Left lung (tissue), 4 donors: ENCODE measurements at regions not wholly inside any gene's neighbourhood (a gene's known extent, or its start where the extent isn't known, plus 50 kb on each side); places are given as distances from the start of the nearest gene placed in this dataset.

ENCODE experiments used
- ATAC-seq: fragments of 200-7000 bp; cut with Tn5 transposase; one replicate; pipeline ENCODE4 v1.9.1; 2020; ENCODE audit warnings: moderate library complexity
- DNase-seq, 4 donors: peaks; one replicate each; pipeline ENCODE4 v3.0.0-alpha.2; 2013 to 2020
- H3K27ac ChIP-seq, 2 donors: fragments of 200-600 bp; sonication (generic) in 1 of 2; one replicate each; pipeline versions ENCODE4 v1.5.0 to v1.8.0; 2020 to 2021
- H3K27me3 ChIP-seq, 2 donors: fragments of 200-600 bp; sonication (generic) in 1 of 2; one replicate each; pipeline versions ENCODE4 v1.5.0 to v1.8.0; 2020 to 2021
- H3K36me3 ChIP-seq, 2 donors: fragments of 200-600 bp; sonication (generic) in 1 of 2; one replicate each; pipeline versions ENCODE4 v1.5.0 to v1.8.0; 2020 to 2021
- H3K4me1 ChIP-seq, 2 donors: fragments of 200-600 bp; one replicate each; pipeline ENCODE4 v1.8.0; 2021
- H3K4me3 ChIP-seq, 2 donors: fragments of 200-600 bp; sonication (generic) in 1 of 2; one replicate each; pipeline versions ENCODE4 v1.5.0 to v1.8.0; 2020 to 2021; ENCODE audit warnings: mild to moderate bottlenecking in 1 of 2
- H3K9me3 ChIP-seq, 2 donors: fragments of 200-600 bp; sonication (generic) in 1 of 2; one replicate each; pipeline versions ENCODE4 v1.5.0 to v1.8.0; 2020 to 2021
- CTCF ChIP-seq, 2 donors: fragments of 200-600 bp; sonication (generic) in 1 of 2; IDR thresholded peaks; one replicate each; pipeline versions ENCODE4 v1.5.0 to v1.8.0; 2021; ENCODE audit warnings: antibody characterized with exemption in 2 of 2
- intact Hi-C, 2 donors: fragments of 100-400 bp; cut with DNase I; formaldehyde crosslinking; loops; one replicate each; pipeline versions ENCODE4 v1.11.2 to v1.14.2; 2022
- donor health status: DM: no; HTN: yes; CAD: no.
- donor health status: DM: no; HTN: no; CAD: no.

- H3K4me1 ChIP-seq, result no peaks in the 10 kb centered on the region
These were observed 139.3 kb upstream of the CREB1 start for GRCh38 chr2:207390302-207391095.

GRCh38 chr2:207394203-207394781 is 135.5 kb upstream of the CREB1 start:
- no peaks in the 10 kb centered on the region for H3K36me3 ChIP-seq
- no peak for TF ChIP-seq CTCF (IDR thresholded peaks at IDR 0.05)
- ATAC-seq (no peak), DNase-seq (no peak)
- intact Hi-C loops, result no loop called here
- H3K4me1 ChIP-seq, result no peaks in the 10 kb centered on the region
- no peak overlapping the region for H3K27ac ChIP-seq
- no peak overlapping the region for H3K4me3 ChIP-seq
- no peaks in the 10 kb centered on the region for H3K27me3 ChIP-seq
- H3K9me3 ChIP-seq, result no peaks in the 10 kb centered on the region

More at GRCh38 chr2:207390302-207391095, 139.3 kb upstream of the CREB1 start:
- H3K27me3 ChIP-seq, result no peaks in the 10 kb centered on the region
- TF ChIP-seq CTCF (IDR thresholded peaks at IDR 0.05), result no peak
- intact Hi-C loops, result no loop called here
- H3K36me3 ChIP-seq, result no peaks in the 10 kb centered on the region
- no peak for DNase-seq
- H3K9me3 ChIP-seq, result no peaks in the 10 kb centered on the region
- no peak overlapping the region for H3K27ac ChIP-seq
- no peak overlapping the region for H3K4me3 ChIP-seq
- ATAC-seq, result no peak

GRCh38 chr2:207394812-207395534 is 134.8 kb upstream of the CREB1 start:
- no peak overlapping the region for H3K27ac ChIP-seq
- no peaks in the 10 kb centered on the region for H3K36me3 ChIP-seq
- DNase-seq, result no peak
- no peak overlapping the region for H3K4me3 ChIP-seq
- no peaks in the 10 kb centered on the region for H3K9me3 ChIP-seq
- TF ChIP-seq CTCF (IDR thresholded peaks at IDR 0.05), result no peak
- no peaks in the 10 kb centered on the region for H3K27me3 ChIP-seq
- intact Hi-C loops, result no loop called here
- ATAC-seq, result peak; percentile 59
- H3K4me1 ChIP-seq, result no peaks in the 10 kb centered on the region

- Histone ChIP-seq H3K4me1 (no peaks in the 10 kb centered on the region), H3K9me3 (no peaks in the 10 kb centered on the region), H3K4me3 (no peak overlapping the region), H3K27ac (no peak overlapping the region), H3K36me3 (no peaks in the 10 kb centered on the region), H3K27me3 (no peaks in the 10 kb centered on the region)
- ATAC-seq, result no peak
- intact Hi-C loops, result no loop called here
- TF ChIP-seq CTCF (IDR thresholded peaks at IDR 0.05), result no peak
- no peak for DNase-seq
These were observed 134.1 kb upstream of the CREB1 start for GRCh38 chr2:207395535-207396251.
